Stomach (tissue), 8 donors: ENCODE measurements at regions not wholly inside any gene's neighbourhood (a gene's known extent, or its start where the extent isn't known, plus 50 kb on each side); places are given as distances from the start of the nearest gene placed in this dataset.

Experiments used
- DNase-seq, 2 donors: peaks; one replicate each; pipeline versions ENCODE4 v3.0.0 to v3.0.0-alpha.2; 2013 to 2019
- H3K27ac ChIP-seq, 5 donors: fragments of 200-600 bp in 4 of 5; sonication (generic) in 4 of 5; one replicate each; pipeline ENCODE4 v1.5.1; 2013 to 2019; ENCODE audit warnings: mild to moderate bottlenecking in 1 of 5, moderate library complexity in 1 of 5
- H3K27me3 ChIP-seq, 3 donors: fragments of 200-600 bp; sonication (generic); one replicate each; pipeline ENCODE4 v1.5.1; 2017 to 2019; ENCODE audit warnings: mixed run types in 1 of 3
- H3K36me3 ChIP-seq, 4 donors: fragments of 200-600 bp; sonication (generic); 1 replicate in 3 of 4; 2 replicates in 1 of 4; pipeline ENCODE4 v1.5.1; 2016 to 2019
- H3K4me1 ChIP-seq, 4 donors: fragments of 200-600 bp; sonication (generic); one replicate each; pipeline ENCODE4 v1.5.1; 2016 to 2019
- H3K4me3 ChIP-seq, 4 donors: fragments of 200-600 bp; sonication (generic) in 3 of 4; one replicate each; pipeline ENCODE4 v1.5.1; 2016 to 2019; ENCODE audit warnings: mild to moderate bottlenecking in 1 of 4
- H3K9me3 ChIP-seq, 4 donors: fragments of 200-600 bp; sonication (generic); one replicate each; pipeline ENCODE4 v1.5.1; 2016 to 2019
- EP300 ChIP-seq: sonication (generic); formaldehyde crosslinking; IDR thresholded peaks from one replicate; pipeline ENCODE4 v1.6.1; 2017; ENCODE audit warnings: antibody characterized with exemption
- POLR2A ChIP-seq, 4 donors: fragments of 450-650 bp; IDR thresholded peaks; one replicate each; pipeline ENCODE4 v1.6.1; 2016; ENCODE audit warnings: antibody characterized with exemption in 4 of 4, control low read depth in 2 of 4, mild to moderate bottlenecking in 1 of 4, moderate library complexity in 1 of 4
- POLR2AphosphoS5 ChIP-seq, 3 donors: sonication (generic); formaldehyde crosslinking; IDR thresholded peaks; one replicate each; pipeline ENCODE4 v1.6.1; 2016; ENCODE audit warnings: antibody characterized with exemption in 3 of 3
- WGBS, 5 donors: extraction: QIAGEN DNeasy Blood & Tissue Kit in 3 of 5; methylation state at CpG; one replicate each; pipeline versions ENCODE4 v1.1.5 to v1.1.7; 2013 to 2018; 5-methylcytosine and 5-hydroxymethylcytosine counted together
- intact Hi-C: fragments of 100-400 bp; cut with DNase I; formaldehyde crosslinking; loops from one replicate; pipeline ENCODE4 v1.15.1; 2023; ENCODE audit warnings: low total_unique reads
- TF ChIP-seq, protein P1 (sequence below), 7 experiments: fragments of 450-650 bp in 4 of 7; fragments of 200-600 bp in 3 of 7; sonication (generic) in 3 of 7; IDR thresholded peaks; one replicate each; pipeline ENCODE4 v1.5.1; 2016 to 2019; ENCODE audit warnings: antibody characterized with exemption in 7 of 7, control low read depth in 2 of 7, mild to moderate bottlenecking in 1 of 7
- donor health status: healthy with polysubstance abuse.
- donor health status: Bipolar disorder and iron deficiency.
- donor health status: healthy.

GRCh38 chr17:62913991-62914570 is 52.0 kb upstream of the TANC2 start:
- 87 to 97% (median 91%) methylated on average over 3 of the region's 3 CpGs for WGBS, 5 donors
- intact Hi-C loops: no loop called here
- H3K4me1 ChIP-seq: peaks cover 0 to 4% (median 0%) of the 10 kb centered on the region in 4 donors
- no peak for DNase-seq
- TF ChIP-seq EP300 (no peak), POLR2A (IDR thresholded peaks at IDR 0.05) (no peak), POLR2AphosphoS5 (IDR thresholded peaks at IDR 0.05) (no peak)
- TF ChIP-seq, protein P1, sequence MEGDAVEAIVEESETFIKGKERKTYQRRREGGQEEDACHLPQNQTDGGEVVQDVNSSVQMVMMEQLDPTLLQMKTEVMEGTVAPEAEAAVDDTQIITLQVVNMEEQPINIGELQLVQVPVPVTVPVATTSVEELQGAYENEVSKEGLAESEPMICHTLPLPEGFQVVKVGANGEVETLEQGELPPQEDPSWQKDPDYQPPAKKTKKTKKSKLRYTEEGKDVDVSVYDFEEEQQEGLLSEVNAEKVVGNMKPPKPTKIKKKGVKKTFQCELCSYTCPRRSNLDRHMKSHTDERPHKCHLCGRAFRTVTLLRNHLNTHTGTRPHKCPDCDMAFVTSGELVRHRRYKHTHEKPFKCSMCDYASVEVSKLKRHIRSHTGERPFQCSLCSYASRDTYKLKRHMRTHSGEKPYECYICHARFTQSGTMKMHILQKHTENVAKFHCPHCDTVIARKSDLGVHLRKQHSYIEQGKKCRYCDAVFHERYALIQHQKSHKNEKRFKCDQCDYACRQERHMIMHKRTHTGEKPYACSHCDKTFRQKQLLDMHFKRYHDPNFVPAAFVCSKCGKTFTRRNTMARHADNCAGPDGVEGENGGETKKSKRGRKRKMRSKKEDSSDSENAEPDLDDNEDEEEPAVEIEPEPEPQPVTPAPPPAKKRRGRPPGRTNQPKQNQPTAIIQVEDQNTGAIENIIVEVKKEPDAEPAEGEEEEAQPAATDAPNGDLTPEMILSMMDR (IDR thresholded peaks at IDR 0.05): no peak
- H3K36me3 ChIP-seq: no peaks in the 10 kb centered on the region
- H3K27me3 ChIP-seq: no peaks in the 10 kb centered on the region
- no peak overlapping the region for H3K4me3 ChIP-seq
- no peaks in the 10 kb centered on the region for H3K9me3 ChIP-seq
- no peak overlapping the region for H3K27ac ChIP-seq

DNA sequence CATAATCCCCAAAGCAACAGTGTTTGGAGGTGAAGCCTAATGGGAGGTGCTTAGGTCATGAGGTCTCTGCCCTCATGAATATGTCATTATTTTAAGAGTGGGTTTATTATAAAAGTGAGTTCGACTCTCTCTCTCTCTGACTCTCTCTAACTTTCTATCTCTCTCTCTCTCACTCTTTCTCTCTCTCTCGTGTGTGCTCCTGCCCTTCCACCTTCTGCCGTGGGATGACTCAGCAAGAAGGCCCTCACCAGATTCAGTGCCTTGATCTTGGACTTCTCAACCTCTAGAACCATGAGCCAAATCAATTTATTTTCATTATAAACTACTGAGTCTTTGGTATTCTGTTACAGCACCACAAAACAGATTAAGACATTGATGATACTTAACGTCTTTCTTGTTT is 53.7 kb upstream of the TANC2 start:
- peaks cover 0 to 4% (median 0%) of the 10 kb centered on the region in 4 donors for H3K4me1 ChIP-seq
- H3K4me3 ChIP-seq: no peak overlapping the region
- intact Hi-C loops: no loop called here
- no peaks in the 10 kb centered on the region for H3K36me3 ChIP-seq
- H3K9me3 ChIP-seq: no peaks in the 10 kb centered on the region
- TF ChIP-seq POLR2A (IDR thresholded peaks at IDR 0.05) (no peak), EP300 (no peak), POLR2AphosphoS5 (IDR thresholded peaks at IDR 0.05) (no peak)
- TF ChIP-seq, protein P1 (IDR thresholded peaks at IDR 0.05): no peak
- no peaks in the 10 kb centered on the region for H3K27me3 ChIP-seq
- WGBS, 5 donors: 87 to 97% (median 91%) methylated on average over 4 of the region's 4 CpGs
- no peak overlapping the region for H3K27ac ChIP-seq
- DNase-seq: no peak

DNA sequence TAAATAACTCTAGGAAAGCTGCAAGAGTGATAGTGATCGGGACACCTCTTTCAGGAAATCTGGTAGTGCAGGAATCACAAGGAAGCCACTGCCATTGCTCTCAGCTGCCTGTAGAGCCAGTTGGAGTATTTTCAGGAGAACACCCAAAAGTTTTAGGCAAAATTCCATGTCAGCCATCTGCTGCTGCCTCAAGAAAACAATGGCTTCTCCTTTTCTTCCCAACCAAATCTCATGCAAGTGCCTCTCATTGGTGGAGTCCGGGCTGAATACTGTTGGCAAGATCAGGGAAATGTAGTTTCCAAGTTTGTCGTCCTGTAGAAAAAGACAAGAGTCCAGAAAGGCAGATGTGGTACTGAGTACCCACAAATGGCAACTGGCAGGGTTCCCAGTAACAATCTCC is 54.9 kb upstream of the TANC2 start:
- Histone ChIP-seq H3K9me3 (no peaks in the 10 kb centered on the region), H3K27ac (no peak overlapping the region), H3K27me3 (no peaks in the 10 kb centered on the region), H3K36me3 (no peaks in the 10 kb centered on the region), H3K4me1 (no peaks in the 10 kb centered on the region), H3K4me3 (no peak overlapping the region)
- intact Hi-C loops: no loop called here
- 54 to 79% (median 67%) methylated on average over 3 of the region's 3 CpGs for WGBS, 5 donors
- no peak for DNase-seq
- TF ChIP-seq POLR2A (IDR thresholded peaks at IDR 0.05): no peak
- no peak for TF ChIP-seq EP300
- TF ChIP-seq POLR2AphosphoS5 (IDR thresholded peaks at IDR 0.05): no peak
- TF ChIP-seq, protein P1 (IDR thresholded peaks at IDR 0.05): no peak

GRCh38 chr17:62910277-62910676 is 55.8 kb upstream of the TANC2 start:
- Histone ChIP-seq H3K27me3 (no peaks in the 10 kb centered on the region), H3K27ac (no peak overlapping the region), H3K36me3 (no peaks in the 10 kb centered on the region), H3K4me3 (no peak overlapping the region), H3K4me1 (no peaks in the 10 kb centered on the region), H3K9me3 (no peaks in the 10 kb centered on the region)
- TF ChIP-seq POLR2AphosphoS5 (IDR thresholded peaks at IDR 0.05) (no peak), POLR2A (IDR thresholded peaks at IDR 0.05) (no peak), EP300 (no peak)
- TF ChIP-seq, protein P1 (IDR thresholded peaks at IDR 0.05): no peak
- no peak for DNase-seq
- 69 to 87% (median 75%) methylated on average over 4 of the region's 4 CpGs for WGBS, 5 donors
- intact Hi-C loops: no loop called here
